Thymus (tissue), 11 donors: ENCODE measurements at regions not wholly inside any gene's neighbourhood (a gene's known extent, or its start where the extent isn't known, plus 50 kb on each side); places are given as distances from the start of the nearest gene placed in this dataset.
"Not testable (repeated sequence)": the region's sequence is repeated elsewhere in the genome, so short reads cannot be mapped to it uniquely, and the experiment has no call there.

ENCODE experiments used
- DNase-seq, 9 donors: peaks; one replicate each; pipeline ENCODE4 v3.0.0-alpha.2; 2013; ENCODE audit warnings: low spot score in 9 of 9, low read depth in 6 of 9, missing footprints in 1 of 9
- H3K27ac ChIP-seq, 2 donors: one replicate each; pipeline ENCODE4 v1.5.1; 2013; ENCODE audit warnings: control low read depth in 1 of 2, low read depth in 1 of 2, low read length in 1 of 2, mild to moderate bottlenecking in 1 of 2, moderate library complexity in 1 of 2
- H3K27me3 ChIP-seq, 2 donors: one replicate each; pipeline ENCODE4 v1.5.1; 2013; ENCODE audit warnings: low read length in 1 of 2; ENCODE audit not compliant: control insufficient read depth in 2 of 2, insufficient read depth in 1 of 2
- H3K36me3 ChIP-seq, 2 donors: one replicate each; pipeline ENCODE4 v1.5.1; 2013; ENCODE audit warnings: low read length in 1 of 2, mild to moderate bottlenecking in 1 of 2, moderate library complexity in 1 of 2; ENCODE audit not compliant: control insufficient read depth in 2 of 2, insufficient read depth in 2 of 2
- H3K4me1 ChIP-seq, 2 donors: one replicate each; pipeline ENCODE4 v1.5.1; 2013; ENCODE audit warnings: low read length in 2 of 2; ENCODE audit not compliant: control insufficient read depth in 2 of 2, insufficient read depth in 2 of 2
- H3K4me3 ChIP-seq, 2 donors: one replicate each; pipeline ENCODE4 v1.5.1; 2013; ENCODE audit warnings: low read length in 2 of 2, control low read depth in 1 of 2, mild to moderate bottlenecking in 1 of 2
- H3K9me3 ChIP-seq, 2 donors: one replicate each; pipeline ENCODE4 v1.5.1; 2013; ENCODE audit warnings: low read length in 1 of 2, mild to moderate bottlenecking in 1 of 2; ENCODE audit not compliant: control insufficient read depth in 2 of 2, insufficient read depth in 1 of 2
- WGBS: extraction: QIAGEN DNeasy Blood & Tissue Kit; methylation state at CpG from one replicate; pipeline ENCODE4 v1.1.7; 2013; 5-methylcytosine and 5-hydroxymethylcytosine counted together
- donor health status: healthy.

GRCh38 chr12:12008931-12009611 is 61.7 kb upstream of the BCL2L14 start:
- Histone ChIP-seq H3K4me3 (no peak overlapping the region), H3K9me3 (no peaks in the 10 kb centered on the region), H3K36me3 (no peaks in the 10 kb centered on the region), H3K27me3 (no peaks in the 10 kb centered on the region), H3K4me1 (peaks cover 34 to 52% of the 10 kb centered on the region in 2 donors), H3K27ac (peak overlapping the region; percentile 58 to 71)
- peak in 3 of 9 donors; percentile 59 to 79 (median 67) for DNase-seq
- WGBS, result 58% methylated on average over 13 of the region's 13 CpGs

- Histone ChIP-seq H3K27ac (peak overlapping the region; percentile 70 to 71), H3K4me3 (peak overlapping the region; percentile 9 to 30), H3K4me1 (peaks cover 34 to 52% of the 10 kb centered on the region in 2 donors)
- H3K9me3 ChIP-seq, H3K36me3 ChIP-seq, DNase-seq, H3K27me3 ChIP-seq: not testable (repeated sequence)
- WGBS, result 48% methylated on average over 6 of the region's 6 CpGs
Measured at GRCh38 chr12:12009749-12010276, 60.9 kb upstream of the BCL2L14 start.

GRCh38 chr12:12010277-12011039 is 60.3 kb upstream of the BCL2L14 start:
- DNase-seq, result peak in 5 of 9 donors; percentile 44 to 82 (median 54)
- Histone ChIP-seq H3K27me3 (no peaks in the 10 kb centered on the region), H3K4me1 (peaks cover 34 to 59% of the 10 kb centered on the region in 2 donors), H3K27ac (peak overlapping the region; percentile 64 to 71), H3K36me3 (no peaks in the 10 kb centered on the region), H3K4me3 (peak overlapping the region; percentile 9 to 30), H3K9me3 (no peaks in the 10 kb centered on the region)
- 1% methylated on average over 18 of the region's 18 CpGs for WGBS

DNA sequence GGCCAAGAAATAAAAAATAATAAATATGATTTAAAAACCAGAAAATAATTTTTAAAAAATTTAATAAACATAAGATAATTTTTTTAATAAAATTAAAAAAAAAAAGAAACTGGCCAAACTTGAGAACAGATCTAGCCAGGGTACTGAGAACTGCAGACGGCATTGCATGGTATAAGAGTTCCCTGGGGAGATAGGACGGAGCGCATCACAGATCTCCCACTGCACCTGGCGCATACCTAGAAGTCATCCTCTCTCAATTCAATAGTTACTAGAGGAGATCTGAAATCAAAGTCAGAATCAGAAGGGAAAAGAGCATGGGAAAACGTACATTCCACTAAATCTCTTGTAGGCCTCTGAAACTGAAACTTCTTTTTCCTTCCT is 58.9 kb upstream of the BCL2L14 start:
- 94% methylated on average over 5 of the region's 5 CpGs for WGBS
- Histone ChIP-seq H3K4me1 (peaks cover 42 to 72% of the 10 kb centered on the region in 2 donors), H3K4me3 (no peak overlapping the region)

GRCh38 chr12:12015073-12015685 is 55.6 kb upstream of the BCL2L14 start:
- Histone ChIP-seq H3K27ac (no peak overlapping the region), H3K36me3 (no peaks in the 10 kb centered on the region), H3K27me3 (no peaks in the 10 kb centered on the region), H3K9me3 (no peaks in the 10 kb centered on the region), H3K4me3 (no peak overlapping the region), H3K4me1 (peaks cover 20 to 57% of the 10 kb centered on the region in 2 donors)
- 80% methylated on average over 11 of the region's 11 CpGs for WGBS
- DNase-seq, result no peak

More for the DNA sequence above, 58.9 kb upstream of the BCL2L14 start:
- no peaks in the 10 kb centered on the region for H3K36me3 ChIP-seq
- no peak overlapping the region for H3K27ac ChIP-seq
- H3K9me3 ChIP-seq, result no peaks in the 10 kb centered on the region
- no peak for DNase-seq
- H3K27me3 ChIP-seq, result no peaks in the 10 kb centered on the region

DNA sequence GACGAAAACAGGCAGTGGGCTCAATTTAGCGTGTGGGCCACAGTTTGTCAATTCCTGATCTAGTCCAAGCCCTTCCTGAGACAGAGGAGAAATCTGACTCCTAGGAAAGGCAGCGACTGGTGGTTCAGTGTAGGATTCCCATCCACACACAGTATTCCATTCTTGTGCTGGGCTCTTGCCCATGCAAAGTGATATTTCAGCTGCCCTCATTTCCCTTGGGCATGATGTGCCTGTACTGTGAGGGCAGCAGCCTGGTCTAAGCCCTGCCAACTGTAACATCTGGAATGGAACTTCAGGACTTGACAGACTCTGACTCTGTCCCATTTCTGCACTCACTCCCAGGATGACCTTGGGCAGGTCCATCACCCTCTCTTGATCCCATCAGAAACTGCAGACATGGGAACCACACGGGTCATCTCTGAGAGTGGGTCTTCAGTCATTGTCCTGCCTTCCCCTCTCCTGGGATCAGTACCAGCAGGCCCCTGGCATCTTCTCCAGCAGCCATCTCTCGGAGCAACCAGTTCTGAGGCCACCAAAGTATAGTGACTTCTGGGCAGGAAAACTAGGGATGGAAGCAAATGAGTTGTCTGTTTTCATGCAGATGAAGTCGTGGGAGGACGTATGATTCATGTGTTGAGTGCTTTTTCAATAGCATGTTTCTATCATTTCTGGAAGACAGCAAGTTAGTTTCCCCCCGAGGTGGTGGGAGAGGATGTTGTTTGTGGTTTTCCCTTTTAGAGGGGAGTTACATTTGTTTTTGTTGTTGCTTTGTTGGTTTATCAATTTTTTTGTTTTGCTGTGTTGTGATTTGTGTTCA is 54.2 kb upstream of the BCL2L14 start:
- H3K4me3 ChIP-seq, result no peak overlapping the region
- no peaks in the 10 kb centered on the region for H3K36me3 ChIP-seq
- peaks cover 14 to 43% of the 10 kb centered on the region in 2 donors for H3K4me1 ChIP-seq
- H3K27me3 ChIP-seq, result no peaks in the 10 kb centered on the region
- no peaks in the 10 kb centered on the region for H3K9me3 ChIP-seq
- WGBS, result 58% methylated on average over 8 of the region's 8 CpGs
- no peak overlapping the region for H3K27ac ChIP-seq
- DNase-seq, result peak in 2 of 9 donors; percentile 42 to 66

- H3K4me1 ChIP-seq, result peaks cover 14 to 40% of the 10 kb centered on the region in 2 donors
- DNase-seq, result no peak
- WGBS, result 80% methylated on average over 3 of the region's 3 CpGs
- no peak overlapping the region for H3K4me3 ChIP-seq
- H3K27ac ChIP-seq, result peak overlapping the region in 1 of 2 donors; percentile 7
- no peaks in the 10 kb centered on the region for H3K27me3 ChIP-seq
- H3K36me3 ChIP-seq, result no peaks in the 10 kb centered on the region
- no peaks in the 10 kb centered on the region for H3K9me3 ChIP-seq
Measured at GRCh38 chr12:12017135-12017581, 53.6 kb upstream of the BCL2L14 start.

DNA sequence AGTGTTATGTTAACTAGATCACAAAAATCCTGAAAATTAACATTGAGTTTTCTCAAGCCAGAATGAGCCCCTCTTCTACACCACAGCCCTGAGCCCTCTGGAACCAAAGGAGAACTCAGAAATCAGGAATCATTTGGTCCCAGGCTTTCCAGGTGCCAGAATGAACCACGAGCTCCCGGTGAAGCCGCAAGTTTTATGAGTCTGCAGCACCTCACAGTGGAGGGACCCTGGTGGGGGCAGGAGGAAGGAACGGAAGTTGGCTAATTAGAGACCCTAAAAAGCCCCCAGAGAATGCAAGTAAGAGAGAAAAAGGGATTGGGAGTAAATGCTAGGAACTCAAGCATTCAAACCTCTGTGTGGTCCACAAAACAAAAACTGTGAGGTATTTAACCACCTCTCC is 52.9 kb upstream of the BCL2L14 start:
- Histone ChIP-seq H3K27ac (no peak overlapping the region), H3K4me1 (peaks cover 14 to 40% of the 10 kb centered on the region in 2 donors), H3K9me3 (no peaks in the 10 kb centered on the region), H3K4me3 (no peak overlapping the region), H3K27me3 (no peaks in the 10 kb centered on the region), H3K36me3 (no peaks in the 10 kb centered on the region)
- 49% methylated on average over 4 of the region's 4 CpGs for WGBS
- peak in 2 of 9 donors; percentile 37 to 60 for DNase-seq
